K562 (cell line): ENCODE measurements at regions not wholly inside any gene's neighbourhood (a gene's known extent, or its start where the extent isn't known, plus 50 kb on each side); places are given as distances from the start of the nearest gene placed in this dataset.

Source experiments
- ATAC-seq: fragments of 200-7000 bp; cut with Tn5 transposase; 3 replicates; pipeline ENCODE4 v1.9.1; 2020; ENCODE audit warnings: moderate library complexity
- BruUV-seq: library from RNA; stranded (reverse); fragments of 400-500 nt; replicated peaks from 2 replicates; lab custom pipeline; 2021; lab: Mats Ljungman, UMichigan
- CTCF ChIA-PET: fragments of 300-600 bp; formaldehyde crosslinking; extraction: SDS; loops from one replicate; lab custom pipeline; 2021; ENCODE audit warnings: low intra/inter-chr PET ratio; lab: Yijun Ruan, JAX
- POLR2A ChIA-PET: fragments of 300-600, 350-650 bp; sonication (Branson Sonifier 250); formaldehyde crosslinking; extraction: SDS; loops from one replicate; lab custom pipeline; 2021; ENCODE audit warnings: antibody characterized with exemption, inconsistent platforms; lab: Yijun Ruan, JAX
- DNase-seq, 4 experiments: peaks; one replicate each; pipeline versions ENCODE4 v3.0.0 to v3.0.0-alpha.2; 2011 to 2018; ENCODE audit warnings: low spot score in 3 of 4, mixed read lengths in 3 of 4; ENCODE audit errors: extremely low read depth in 1 of 4
- FAIRE-seq: peaks from 2 replicates; lab custom pipeline; 2011; peaks lifted over from hg19 to GRCh38; lab: Jason Lieb, UNC
- H2AFZ ChIP-seq: 2 replicates; pipeline ENCODE4 v1.6.0; 2011; ENCODE audit warnings: low read depth, low read length, control low read depth, inconsistent platforms
- H3K27ac ChIP-seq: fragments of 200-600 bp; 3 replicates; pipeline ENCODE4 v1.8.0; 2011; ENCODE audit warnings: low read depth, mild to moderate bottlenecking, control low read depth, inconsistent platforms, low read length, moderate library complexity, mixed read lengths; ENCODE audit errors: extremely low read depth
- H3K27me3 ChIP-seq, 2 experiments: fragments of 300-600 bp in 1 of 2; 2 replicates in 1 of 2; 3 replicates in 1 of 2; pipeline versions ENCODE4 v1.6.0 to v1.8.0; 2011; ENCODE audit warnings: inconsistent platforms in 2 of 2, low read length in 2 of 2, mild to moderate bottlenecking in 1 of 2, mixed read lengths in 1 of 2, moderate library complexity in 1 of 2; ENCODE audit not compliant: control insufficient read depth in 2 of 2, insufficient read depth in 2 of 2
- H3K36me3 ChIP-seq: fragments of 300-600 bp; 3 replicates; pipeline ENCODE4 v1.8.0; 2011; ENCODE audit warnings: mild to moderate bottlenecking, low read length, inconsistent platforms; ENCODE audit not compliant: control insufficient read depth, insufficient read depth
- H3K4me1 ChIP-seq, 2 experiments: fragments of 200-600 bp in 1 of 2; replicated peaks in 1 of 2; 2 replicates in 1 of 2; 3 replicates in 1 of 2; pipeline versions ENCODE4 v1.5.1 to v1.8.0; 2011; ENCODE audit warnings: inconsistent platforms in 2 of 2, low read length in 2 of 2, mild to moderate bottlenecking in 1 of 2, mixed read lengths in 1 of 2, moderate library complexity in 1 of 2; ENCODE audit not compliant: control insufficient read depth in 2 of 2, insufficient read depth in 2 of 2
- H3K4me2 ChIP-seq: 2 replicates; pipeline ENCODE4 v1.6.1; 2011; ENCODE audit warnings: low read length, control low read depth, inconsistent platforms, mixed read lengths; ENCODE audit not compliant: insufficient read depth
- H3K4me3 ChIP-seq: fragments of 200-600 bp; sonication (generic), shearing (Covaris generic); 2 replicates; pipeline ENCODE4 v1.5.1; 2016; ENCODE audit warnings: control low read depth, inconsistent platforms
- H3K79me2 ChIP-seq: fragments of 200-600 bp; 3 replicates; pipeline ENCODE4 v1.8.0; 2011; ENCODE audit warnings: low read length, inconsistent platforms; ENCODE audit not compliant: control insufficient read depth, insufficient read depth
- H3K9ac ChIP-seq, 2 experiments: 2 replicates each; pipeline versions ENCODE4 v1.6.0 to v1.6.1; 2011; ENCODE audit warnings: low read depth in 2 of 2, low read length in 2 of 2, control low read depth in 1 of 2, inconsistent platforms in 1 of 2, mild to moderate bottlenecking in 1 of 2, mixed read lengths in 1 of 2; ENCODE audit not compliant: insufficient read depth in 1 of 2
- H3K9me1 ChIP-seq: one replicate; pipeline ENCODE4 v1.6.0; 2011; ENCODE audit warnings: inconsistent platforms, mild to moderate bottlenecking, low read length, moderate library complexity; ENCODE audit not compliant: control insufficient read depth, insufficient read depth
- H3K9me3 ChIP-seq: replicated peaks from 2 replicates; pipeline ENCODE4 v1.5.1; 2011; ENCODE audit warnings: low read depth, low read length, inconsistent platforms; ENCODE audit not compliant: control insufficient read depth, insufficient read depth
- H4K20me1 ChIP-seq: replicated peaks from 2 replicates; pipeline ENCODE4 v1.6.1; 2011; ENCODE audit warnings: low read length, inconsistent platforms, mixed read lengths; ENCODE audit not compliant: control insufficient read depth, insufficient read depth
- BDP1 ChIP-seq: IDR thresholded peaks from 3 replicates; pipeline ENCODE4 v1.6.1; 2011; ENCODE audit not compliant: insufficient read length, insufficient read depth
- GATAD2B ChIP-seq: fragments of 450-650 bp; IDR thresholded peaks from 2 replicates; pipeline ENCODE4 v1.6.1; 2017; ENCODE audit warnings: mild to moderate bottlenecking, borderline replicate concordance
- GTF2F1 ChIP-seq: IDR thresholded peaks from 2 replicates; pipeline ENCODE4 v1.6.1; 2011; ENCODE audit warnings: low read depth, low read length, improper control_type of control experiment
- ZNF165 ChIP-seq: fragments of 250-450 bp; sonication (Bioruptor Pico); IDR thresholded peaks from 2 replicates; pipeline ENCODE4 v1.4.0; 2020; ENCODE audit warnings: borderline replicate concordance
- ZNF586 ChIP-seq: fragments of 450-650 bp; formaldehyde crosslinking; conservative IDR thresholded peaks from 2 replicates; pipeline ENCODE4 v1.4.0; 2020; ENCODE audit warnings: mild to moderate bottlenecking, moderate library complexity
- ZNF668 ChIP-seq: fragments of 250-450 bp; sonication (Bioruptor Pico); IDR thresholded peaks from 2 replicates; pipeline ENCODE4 v1.8.0; 2022; ENCODE audit warnings: mild to moderate bottlenecking, inconsistent platforms
- WGBS: fragments of 100-300 bp; shearing (Covaris generic); methylation state at CpG from one replicate; pipeline ENCODE4 v1.1.6; 2016; ENCODE audit warnings: low coverage, mixed read lengths; ENCODE audit not compliant: insufficient coverage; ENCODE audit errors: missing lambda C conversion rate; 5-methylcytosine and 5-hydroxymethylcytosine counted together
- in situ Hi-C: fragments of 300-500 bp; cut with MboI; formaldehyde crosslinking; loops from 4 replicates; pipeline ENCODE4 v1.15.0; 2018; ENCODE audit warnings: inconsistent platforms, mixed read lengths
- intact Hi-C: fragments of 100-400 bp; cut with micrococcal nuclease; formaldehyde crosslinking; loops from 2 replicates; pipeline ENCODE4 v1.14.2; 2022
- TF ChIP-seq, protein P1 (sequence below): fragments of 450-650 bp; IDR thresholded peaks from 2 replicates; pipeline ENCODE4 v1.6.1; 2016; ENCODE audit warnings: low read depth, mild to moderate bottlenecking, moderate library complexity

DNA sequence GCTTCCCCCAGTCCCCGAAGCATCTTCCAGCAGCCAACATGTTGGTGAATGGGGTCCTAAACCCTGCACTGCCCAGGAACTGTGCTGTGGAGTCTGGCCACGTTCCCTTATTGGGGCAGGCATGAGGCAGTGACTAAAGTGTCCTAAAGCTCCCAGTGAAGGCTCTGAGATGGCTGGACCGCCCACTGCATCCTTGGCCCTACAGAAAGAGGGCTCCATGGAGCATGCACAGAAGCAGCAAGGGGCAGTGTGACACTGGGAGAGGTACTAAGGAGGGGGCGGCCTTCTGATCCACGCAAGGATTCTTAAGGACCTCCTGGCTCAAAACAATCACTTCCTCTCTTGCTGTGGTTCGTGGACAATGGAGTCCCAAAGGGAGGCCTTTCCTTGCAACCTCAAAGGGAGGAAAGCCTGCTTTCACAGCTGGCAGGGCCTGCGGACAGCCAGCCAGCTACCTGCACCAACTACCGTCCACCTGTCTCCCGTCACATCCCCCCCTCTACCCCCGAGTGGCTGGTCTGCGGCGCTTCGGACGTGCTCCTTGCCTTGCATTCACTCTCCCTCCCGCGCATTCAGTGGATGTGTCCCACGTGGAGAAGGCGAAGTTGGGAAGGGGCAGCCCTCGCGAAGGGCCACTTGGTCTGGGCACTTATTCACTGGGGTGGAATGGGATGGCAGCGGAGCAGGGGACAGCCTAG is 63.9 kb upstream of the STARD13 start:
- no peak for DNase-seq
- no peak for FAIRE-seq
- in situ Hi-C loops (no loop called here), intact Hi-C loops (no loop called here)
- Histone ChIP-seq H3K4me2 (no peak overlapping the region), H3K9ac (no peak overlapping the region), H3K36me3 (no peaks in the 10 kb centered on the region), H2AFZ (no peak overlapping the region), H3K4me3 (no peak overlapping the region), H3K27me3 (peaks cover 0 to 16% of the 10 kb centered on the region in 2 experiments; a peak in 2 of 5 replicates), H3K9me3 (no peaks in the 10 kb centered on the region), H4K20me1 (no peaks in the 10 kb centered on the region; the same call in 1 of the 2 replicates), H3K9me1 (no peaks in the 10 kb centered on the region), H3K4me1 (peaks cover 0 to 6% of the 10 kb centered on the region in 2 experiments; a peak in 1 of 5 replicates), H3K79me2 (no peaks in the 10 kb centered on the region), H3K27ac (no peak overlapping the region)
- CTCF ChIA-PET: no interaction called here
- no TSS peak for BruUV-seq
- no peak for TF ChIP-seq GATAD2B
- no peak for TF ChIP-seq BDP1
- no peak for TF ChIP-seq GTF2F1
- TF ChIP-seq, protein P1, sequence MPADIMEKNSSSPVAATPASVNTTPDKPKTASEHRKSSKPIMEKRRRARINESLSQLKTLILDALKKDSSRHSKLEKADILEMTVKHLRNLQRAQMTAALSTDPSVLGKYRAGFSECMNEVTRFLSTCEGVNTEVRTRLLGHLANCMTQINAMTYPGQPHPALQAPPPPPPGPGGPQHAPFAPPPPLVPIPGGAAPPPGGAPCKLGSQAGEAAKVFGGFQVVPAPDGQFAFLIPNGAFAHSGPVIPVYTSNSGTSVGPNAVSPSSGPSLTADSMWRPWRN: no peak
- TF ChIP-seq ZNF586 (CRISPR knock-in tag): no peak
- TF ChIP-seq ZNF668: no peak
- TF ChIP-seq ZNF165 (CRISPR knock-in tag): no peak
- 5% methylated on average over 11 of the region's 21 CpGs for WGBS
- POLR2A ChIA-PET: no interaction called here
- ATAC-seq: no peak
